HG02852 (cell line): ENCODE measurements at regions not wholly inside any gene's neighbourhood (a gene's known extent, or its start where the extent isn't known, plus 50 kb on each side); places are given as distances from the start of the nearest gene placed in this dataset.
"Not testable (repeated sequence)": the region's sequence is repeated elsewhere in the genome, so short reads cannot be mapped to it uniquely, and the experiment has no call there.

ENCODE experiments used
- ATAC-seq: cut with Tn5 transposase; IDR thresholded peaks from one replicate; pipeline ENCODE4 v1.9.1; 2021; ENCODE audit warnings: mild to moderate bottlenecking, moderate library complexity; ENCODE audit not compliant: unreplicated experiment

GRCh38 chr14:34381304-34381703, 80.7 kb downstream of the SPTSSA start:
- ATAC-seq: not testable (repeated sequence)

- no peak for ATAC-seq
These were observed 81.6 kb downstream of the SPTSSA start for GRCh38 chr14:34380471-34380845.

GRCh38 chr14:34379816-34380470, 82.1 kb downstream of the SPTSSA start:
- ATAC-seq: no peak

GRCh38 chr14:34376649-34377267, 85.3 kb downstream of the SPTSSA start:
- ATAC-seq: no peak

GRCh38 chr14:34374998-34375740, 86.9 kb downstream of the SPTSSA start:
- ATAC-seq: no peak

GRCh38 chr14:34373191-34373590, 88.8 kb downstream of the SPTSSA start:
- no peak for ATAC-seq

- ATAC-seq: no peak
These were observed 89.3 kb downstream of the SPTSSA start for GRCh38 chr14:34372786-34373185.

- no peak for ATAC-seq
These were observed 92.4 kb downstream of the SPTSSA start for GRCh38 chr14:34369648-34370030.

GRCh38 chr14:34368971-34369647, 92.9 kb downstream of the SPTSSA start:
- no peak for ATAC-seq

GRCh38 chr14:34368115-34368970, 93.7 kb downstream of the SPTSSA start:
- no peak for ATAC-seq

- no peak for ATAC-seq
These were observed 96.6 kb downstream of the SPTSSA start for GRCh38 chr14:34365309-34365915.

GRCh38 chr14:34364201-34364600, 97.8 kb downstream of the SPTSSA start:
- ATAC-seq: no peak

- ATAC-seq: no peak
These were observed 98.3 kb downstream of the SPTSSA start for GRCh38 chr14:34363733-34364134.

- ATAC-seq: no peak
These were observed 99.3 kb downstream of the SPTSSA start for GRCh38 chr14:34362641-34363251.

GRCh38 chr14:34361504-34362011, 100.5 kb downstream of the SPTSSA start:
- ATAC-seq: no peak

GRCh38 chr14:34359420-34360117, 102.5 kb downstream of the SPTSSA start:
- no peak for ATAC-seq

- ATAC-seq: no peak
These were observed 105.8 kb downstream of the SPTSSA start for GRCh38 chr14:34356264-34356654.

- no peak for ATAC-seq
These were observed 106.3 kb downstream of the SPTSSA start for GRCh38 chr14:34355584-34356263.
